ENCODE measurements at regions not wholly inside any gene's neighbourhood (a gene's known extent, or its start where the extent isn't known, plus 50 kb on each side); places are given as distances from the start of the nearest gene placed in this dataset.
A peak's percentile ranks its signal among the peaks of the same experiment; 100 is the strongest.
"Not testable (repeated sequence)": the region's sequence is repeated elsewhere in the genome, so short reads cannot be mapped to it uniquely, and the experiment has no call there.

DNA sequence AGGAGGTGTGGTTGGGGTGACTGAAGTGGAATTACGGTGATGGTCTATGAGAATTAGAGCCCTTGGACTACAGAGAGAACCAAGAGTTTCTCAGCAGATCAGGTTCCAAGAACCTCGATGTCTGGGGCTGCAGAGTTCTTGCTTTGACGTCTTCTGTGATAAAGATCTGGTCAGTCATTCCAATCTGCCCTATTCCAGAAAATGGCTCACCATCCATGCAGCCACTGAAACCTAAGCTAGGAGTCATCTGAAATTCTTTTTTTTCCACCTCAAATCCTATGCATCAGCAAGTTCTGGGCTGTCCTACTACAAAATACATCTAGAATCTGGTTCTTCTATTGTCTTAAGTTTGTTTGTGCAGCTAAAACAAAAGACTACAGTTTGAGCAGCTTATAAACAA, 254.4 kb upstream of the PGRMC2 start:
- intact Hi-C loops (cut with micrococcal nuclease) = no loop called here
- H3K27me3 ChIP-seq (ENCODE audit: low read depth) = no peaks in the 10 kb centered on the region
- H3K36me3 ChIP-seq = no peaks in the 10 kb centered on the region
- DNase-seq = no peak
- H3K4me3 ChIP-seq = no peak overlapping the region
- H3K27ac ChIP-seq (replicated peaks) = no peak overlapping the region
- H3K9me3 ChIP-seq (replicated peaks) = no peaks in the 10 kb centered on the region
- H3K4me1 ChIP-seq = peaks cover 16% of the 10 kb centered on the region
- TF ChIP-seq, protein P1, sequence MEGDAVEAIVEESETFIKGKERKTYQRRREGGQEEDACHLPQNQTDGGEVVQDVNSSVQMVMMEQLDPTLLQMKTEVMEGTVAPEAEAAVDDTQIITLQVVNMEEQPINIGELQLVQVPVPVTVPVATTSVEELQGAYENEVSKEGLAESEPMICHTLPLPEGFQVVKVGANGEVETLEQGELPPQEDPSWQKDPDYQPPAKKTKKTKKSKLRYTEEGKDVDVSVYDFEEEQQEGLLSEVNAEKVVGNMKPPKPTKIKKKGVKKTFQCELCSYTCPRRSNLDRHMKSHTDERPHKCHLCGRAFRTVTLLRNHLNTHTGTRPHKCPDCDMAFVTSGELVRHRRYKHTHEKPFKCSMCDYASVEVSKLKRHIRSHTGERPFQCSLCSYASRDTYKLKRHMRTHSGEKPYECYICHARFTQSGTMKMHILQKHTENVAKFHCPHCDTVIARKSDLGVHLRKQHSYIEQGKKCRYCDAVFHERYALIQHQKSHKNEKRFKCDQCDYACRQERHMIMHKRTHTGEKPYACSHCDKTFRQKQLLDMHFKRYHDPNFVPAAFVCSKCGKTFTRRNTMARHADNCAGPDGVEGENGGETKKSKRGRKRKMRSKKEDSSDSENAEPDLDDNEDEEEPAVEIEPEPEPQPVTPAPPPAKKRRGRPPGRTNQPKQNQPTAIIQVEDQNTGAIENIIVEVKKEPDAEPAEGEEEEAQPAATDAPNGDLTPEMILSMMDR (IDR thresholded peaks at IDR 0.05; ENCODE audit: borderline replicate concordance) = no peak

DNA sequence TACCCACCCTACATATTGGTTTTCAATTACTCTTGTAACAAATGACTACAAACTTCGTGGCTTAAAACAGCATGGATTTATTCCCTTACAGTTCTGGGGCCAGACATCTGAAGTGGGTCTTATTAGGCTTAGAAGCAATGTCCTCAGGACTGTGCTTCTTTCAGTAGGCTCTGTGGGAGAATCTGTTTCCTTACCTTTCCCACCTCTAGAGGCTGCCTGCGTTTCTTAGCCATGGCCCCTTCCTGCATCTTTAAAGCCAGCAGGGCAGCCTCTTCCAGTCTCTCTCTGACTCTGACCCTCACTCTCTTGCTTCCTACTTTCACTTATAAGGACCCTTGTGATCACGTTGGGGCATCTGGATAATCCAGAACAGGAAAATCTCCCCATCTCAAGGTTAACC, 252.5 kb upstream of the PGRMC2 start:
- Histone ChIP-seq H3K4me1 (peaks cover 22% of the 10 kb centered on the region), H3K9me3 (replicated peaks) (no peaks in the 10 kb centered on the region), H3K4me3 (no peak overlapping the region), H3K36me3 (no peaks in the 10 kb centered on the region), H3K27me3 (ENCODE audit: low read depth) (no peaks in the 10 kb centered on the region), H3K27ac (replicated peaks) (no peak overlapping the region)
- DNase-seq = no peak
- intact Hi-C loops (cut with micrococcal nuclease) = no loop called here
- TF ChIP-seq, protein P1 (IDR thresholded peaks at IDR 0.05; ENCODE audit: borderline replicate concordance) = no peak

DNA sequence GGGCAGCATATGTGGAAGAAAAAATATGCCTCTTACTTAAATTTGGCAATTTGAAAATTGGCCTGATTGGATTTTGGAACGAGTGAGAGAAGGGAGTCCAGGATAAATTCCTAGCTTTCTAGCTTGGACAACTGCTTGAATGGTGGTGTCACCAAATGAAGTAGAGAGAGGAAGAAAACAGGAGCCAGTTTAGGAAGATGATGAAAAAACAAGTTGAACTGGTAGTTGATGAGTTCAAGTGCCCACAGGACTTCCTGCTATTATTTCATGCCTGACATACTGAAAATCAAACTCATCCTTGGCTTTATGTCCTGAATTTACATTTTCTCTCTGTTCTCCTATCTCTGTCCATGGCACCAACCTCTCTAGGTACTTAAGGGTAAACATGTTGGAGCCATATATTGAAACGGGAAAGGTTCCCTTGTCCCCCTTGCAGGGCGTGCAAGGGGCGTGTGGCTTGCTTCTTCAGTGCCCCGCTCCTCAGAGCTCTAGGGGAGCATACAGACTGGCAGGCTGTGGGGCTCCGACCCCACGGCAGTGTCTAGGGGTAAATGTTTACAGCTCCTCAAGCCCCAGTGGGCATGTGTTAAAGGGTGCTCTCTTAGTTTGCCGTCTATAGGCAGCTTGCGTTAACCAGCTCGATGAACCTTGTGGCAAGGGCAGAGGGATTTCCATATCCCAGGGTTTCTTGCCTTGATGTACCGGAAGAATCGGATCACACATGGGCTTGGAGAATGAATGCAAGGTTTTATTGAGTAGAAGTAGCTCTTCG, 250.7 kb upstream of the PGRMC2 start:
- intact Hi-C loops (cut with micrococcal nuclease) = no loop called here
- H3K27me3 ChIP-seq (ENCODE audit: low read depth) = no peaks in the 10 kb centered on the region
- no peak overlapping the region for H3K4me3 ChIP-seq
- no peaks in the 10 kb centered on the region for H3K9me3 ChIP-seq (replicated peaks)
- no peak overlapping the region for H3K27ac ChIP-seq (replicated peaks)
- TF ChIP-seq, protein P1 (IDR thresholded peaks at IDR 0.05; ENCODE audit: borderline replicate concordance) = no peak
- H3K4me1 ChIP-seq = peaks cover 18% of the 10 kb centered on the region
- no peak for DNase-seq
- no peaks in the 10 kb centered on the region for H3K36me3 ChIP-seq

DNA sequence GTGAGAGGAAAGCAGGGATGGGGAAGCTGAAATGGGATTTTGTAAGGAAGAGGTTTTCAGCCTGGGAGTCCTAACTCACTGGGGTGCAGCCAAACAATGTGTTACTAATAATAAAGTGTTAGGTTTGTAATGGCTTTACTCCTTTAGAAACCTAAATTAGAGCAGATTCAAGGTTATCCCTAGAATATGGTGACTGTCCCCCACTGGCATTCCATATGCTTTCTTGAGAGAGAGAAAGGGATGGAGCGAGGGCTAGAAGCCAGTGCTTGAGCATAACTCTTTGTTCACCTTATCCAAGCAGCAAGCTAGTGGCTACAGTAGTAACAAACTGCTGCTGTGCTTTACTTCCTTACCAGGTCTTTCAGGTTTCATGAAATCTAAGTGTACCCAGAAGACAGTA, 249.1 kb upstream of the PGRMC2 start:
- no peaks in the 10 kb centered on the region for H3K27me3 ChIP-seq (ENCODE audit: low read depth)
- H3K9me3 ChIP-seq (replicated peaks) = no peaks in the 10 kb centered on the region
- H3K36me3 ChIP-seq = no peaks in the 10 kb centered on the region
- DNase-seq = no peak
- intact Hi-C loops (cut with micrococcal nuclease) = no loop called here
- no peak overlapping the region for H3K4me3 ChIP-seq
- TF ChIP-seq, protein P1 (IDR thresholded peaks at IDR 0.05; ENCODE audit: borderline replicate concordance) = no peak
- peaks cover 18% of the 10 kb centered on the region for H3K4me1 ChIP-seq
- H3K27ac ChIP-seq (replicated peaks) = no peak overlapping the region

DNA sequence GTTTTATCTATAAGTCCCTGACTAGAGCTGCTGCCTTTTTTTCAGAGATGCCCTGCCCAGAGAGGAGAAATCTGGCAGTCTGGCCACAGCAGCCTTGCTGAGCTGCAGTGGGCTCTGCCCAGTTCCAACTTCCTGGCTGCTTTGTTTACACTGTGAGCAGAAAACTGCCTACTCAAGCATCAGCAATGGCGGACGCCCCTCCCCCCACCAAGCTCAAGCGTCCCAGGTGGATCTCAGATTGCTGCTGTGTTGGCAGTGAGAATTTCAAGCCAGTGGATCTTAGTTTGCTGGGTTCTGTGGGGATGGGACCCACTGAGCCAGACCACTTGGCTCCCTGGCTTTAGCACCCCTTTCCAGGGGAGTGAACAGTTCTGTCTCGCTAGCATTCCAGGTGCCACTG, 247.9 kb upstream of the PGRMC2 start:
- intact Hi-C loops (cut with micrococcal nuclease); H3K27ac ChIP-seq (replicated peaks): not testable (repeated sequence)

DNA sequence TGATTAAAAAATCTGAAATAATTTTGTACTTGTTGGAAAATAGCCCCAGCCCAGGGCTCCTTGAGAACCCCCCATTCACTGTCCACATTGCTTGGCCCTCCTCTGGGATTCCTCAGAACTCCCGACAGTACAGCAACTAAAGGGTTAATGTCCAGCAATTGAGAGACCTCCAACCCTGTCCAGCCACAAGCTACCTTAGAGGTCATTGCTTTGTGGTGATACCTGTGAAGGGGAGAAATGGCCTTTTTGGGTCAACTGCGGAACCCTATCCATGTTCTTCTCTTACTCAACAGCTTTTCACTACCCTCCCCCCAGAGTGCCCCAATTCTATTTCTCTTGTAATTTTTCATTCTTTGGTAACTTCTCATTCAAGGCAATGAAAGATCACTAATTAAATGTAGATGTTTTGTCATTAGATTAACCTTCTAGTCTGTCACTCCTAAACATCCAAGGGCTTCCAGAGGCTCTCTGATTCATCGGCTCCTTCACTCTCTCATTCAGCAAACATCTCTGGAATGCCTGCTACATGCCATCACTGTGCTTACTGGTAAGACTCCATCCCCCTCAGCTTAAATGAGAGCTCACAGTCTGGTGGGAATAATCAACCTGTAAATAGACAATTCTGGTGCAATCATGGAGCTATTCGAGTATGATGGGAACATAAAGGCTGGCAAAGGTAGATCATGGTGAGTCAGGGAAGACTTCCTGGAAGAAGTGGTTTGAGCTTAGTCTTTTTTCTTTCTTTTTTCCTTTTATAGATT, 241.4 kb upstream of the PGRMC2 start:
- no peaks in the 10 kb centered on the region for H3K36me3 ChIP-seq
- H3K27me3 ChIP-seq (ENCODE audit: low read depth) = no peaks in the 10 kb centered on the region
- H3K9me3 ChIP-seq (replicated peaks) = no peaks in the 10 kb centered on the region
- peaks cover 50% of the 10 kb centered on the region for H3K4me1 ChIP-seq
- intact Hi-C loops (cut with micrococcal nuclease) = no loop called here
- H3K4me3 ChIP-seq = no peak overlapping the region
- no peak for DNase-seq
- H3K27ac ChIP-seq (replicated peaks) = peak overlapping the region; percentile 76
- TF ChIP-seq, protein P1 (IDR thresholded peaks at IDR 0.05; ENCODE audit: borderline replicate concordance) = no peak

More for the DNA sequence above, 247.9 kb upstream of the PGRMC2 start:
- H3K36me3 ChIP-seq; H3K27me3 ChIP-seq (ENCODE audit: low read depth); DNase-seq; H3K9me3 ChIP-seq (replicated peaks); H3K4me3 ChIP-seq: not testable (repeated sequence)
- peaks cover 18% of the 10 kb centered on the region for H3K4me1 ChIP-seq

Data from left ventricle myocardium inferior (tissue), 1 donor.